Anterior cingulate cortex (tissue), 58 donors: ENCODE measurements at regions not wholly inside any gene's neighbourhood (a gene's known extent, or its start where the extent isn't known, plus 50 kb on each side); places are given as distances from the start of the nearest gene placed in this dataset.
"Not testable (repeated sequence)": the region's sequence is repeated elsewhere in the genome, so short reads cannot be mapped to it uniquely, and the experiment has no call there.

ENCODE experiments used
- DNase-seq, 58 donors: peaks; one replicate each; lab custom pipeline; 2025; lab: John Stamatoyannopoulos, UW

DNA sequence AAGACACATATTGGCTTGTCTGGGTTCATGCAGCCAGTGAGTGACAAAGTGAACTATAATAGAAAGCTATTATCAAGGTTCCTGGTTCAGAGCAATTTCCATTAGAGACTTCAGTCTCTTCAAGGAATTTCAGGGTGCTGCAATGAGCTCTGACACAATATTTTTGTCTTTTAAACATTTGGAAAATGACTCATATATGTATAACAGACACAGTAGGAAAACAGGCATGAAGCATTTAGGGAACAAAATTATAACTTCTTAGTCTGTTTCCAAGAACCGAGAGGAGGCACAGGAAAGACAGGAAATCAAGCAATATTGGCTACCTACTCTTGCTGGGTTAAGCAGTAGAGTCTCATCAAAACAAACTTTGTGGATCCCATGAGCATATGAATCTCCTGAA, 170.4 kb downstream of the PTPRC start:
- DNase-seq = no peak

DNA sequence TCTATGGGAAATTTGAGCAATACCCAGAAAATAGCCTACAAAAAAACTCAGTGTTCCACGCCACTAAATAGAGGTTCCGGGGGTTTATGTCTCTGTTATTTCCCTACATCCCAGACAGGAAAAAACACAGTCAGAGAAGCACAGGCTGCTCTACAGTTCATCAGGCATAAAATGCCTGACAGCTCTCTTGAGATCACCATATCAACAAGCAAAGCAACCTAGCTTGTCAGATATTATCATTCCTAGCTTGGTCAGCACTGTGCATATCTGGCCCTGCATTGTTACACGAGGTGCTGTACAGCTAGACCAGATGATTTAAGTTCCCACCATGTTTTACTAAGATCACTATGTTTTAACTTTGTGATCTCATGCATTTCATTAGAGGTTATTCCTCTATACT, 172.6 kb downstream of the PTPRC start:
- no peak for DNase-seq

DNA sequence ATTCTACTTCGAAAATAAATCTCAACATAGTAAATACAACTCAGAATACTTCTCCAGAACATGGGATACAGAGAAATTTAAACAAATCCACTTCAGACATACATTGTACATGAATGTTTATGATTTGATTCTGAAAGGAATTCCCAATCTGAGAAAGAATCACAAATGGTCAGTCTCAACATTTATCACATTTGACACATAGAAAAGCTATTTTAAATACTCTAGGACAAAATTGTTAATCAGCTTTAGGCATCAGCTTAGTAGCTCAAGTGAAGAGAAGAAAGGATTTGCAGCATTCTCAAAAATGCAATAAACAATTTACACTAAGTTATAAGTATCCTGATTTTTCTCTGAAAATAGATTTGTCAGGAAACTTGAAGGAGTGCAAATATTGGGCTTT, 184.8 kb downstream of the PTPRC start:
- DNase-seq = no peak

DNA sequence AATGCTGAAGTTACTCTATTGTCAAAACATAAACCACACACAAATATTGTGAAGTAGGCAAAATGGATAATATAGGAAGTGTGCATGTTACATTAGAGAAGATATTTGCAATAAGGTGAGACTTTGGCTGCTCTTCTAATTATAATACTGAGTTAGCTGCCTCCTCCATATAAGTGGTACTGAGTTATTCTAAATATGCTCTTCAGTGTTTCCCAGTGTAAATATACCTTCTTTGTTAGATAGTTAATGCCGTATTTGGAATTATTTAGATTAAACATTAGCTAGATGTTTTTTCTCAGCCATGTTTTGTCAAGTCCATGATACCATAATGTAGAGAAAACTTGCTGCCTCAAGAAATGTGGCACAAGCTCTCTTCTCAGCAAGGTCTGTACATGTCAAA, 186.4 kb downstream of the PTPRC start:
- no peak for DNase-seq

DNA sequence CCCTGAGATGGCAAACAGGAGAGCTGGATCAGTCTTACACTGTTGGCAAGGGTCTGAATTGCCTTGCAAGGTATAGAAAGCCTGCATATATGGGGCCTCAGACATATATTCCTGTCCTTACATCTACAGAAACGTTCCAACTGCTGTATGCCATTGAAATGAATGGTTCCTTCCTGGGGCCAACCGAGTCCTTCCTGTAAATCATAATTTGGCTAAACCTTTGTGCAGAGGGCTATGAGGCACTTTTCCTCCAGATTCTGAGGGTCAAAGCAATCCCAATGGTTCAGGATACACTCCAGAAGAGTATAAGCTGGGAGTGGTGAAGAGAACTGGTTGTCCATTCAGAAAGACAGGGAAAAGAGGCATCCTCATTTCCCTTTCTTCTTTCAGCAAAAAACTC, 190.5 kb downstream of the PTPRC start:
- no peak for DNase-seq

DNA sequence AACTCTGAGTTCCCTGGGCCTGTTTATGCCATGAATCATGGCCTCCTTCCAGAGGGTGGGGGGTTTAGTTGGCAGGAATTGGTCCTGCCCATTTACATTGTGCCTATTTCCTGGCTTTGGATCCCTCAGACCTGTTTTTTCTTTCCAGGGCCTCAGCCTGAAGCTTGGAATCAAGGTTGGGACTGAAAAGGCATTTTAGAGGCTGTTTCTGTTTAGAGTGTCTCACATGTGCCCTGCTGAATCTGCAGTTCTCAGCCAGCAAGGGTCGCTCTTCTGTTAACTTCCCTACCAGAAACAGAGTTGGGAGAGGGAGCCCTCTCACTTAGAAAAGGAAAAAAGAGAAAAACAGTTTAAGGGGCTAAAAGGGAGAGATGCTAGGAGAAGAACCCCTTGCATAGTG, 191.1 kb downstream of the PTPRC start:
- peak in 2 of 58 donors; percentile 1 to 6 for DNase-seq

DNA sequence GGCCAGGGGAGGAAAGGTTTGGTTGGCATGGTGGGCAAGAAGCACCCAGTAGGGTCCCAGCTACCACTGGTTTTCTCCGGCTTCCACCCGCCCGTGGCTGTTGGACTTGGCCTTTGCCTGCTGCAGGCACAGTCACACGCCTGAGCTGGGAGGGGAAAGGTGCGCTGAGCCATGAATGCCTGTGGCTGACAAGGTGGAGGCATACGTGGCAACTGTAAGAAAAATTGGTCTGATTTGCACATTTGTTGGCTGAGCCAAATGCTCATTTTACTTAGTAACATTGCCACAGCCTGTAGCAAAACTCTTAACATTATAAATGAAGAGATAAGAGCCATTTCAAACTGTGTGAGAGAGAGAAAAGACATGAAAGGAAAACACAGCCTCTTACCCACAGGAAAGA, 191.6 kb downstream of the PTPRC start:
- no peak for DNase-seq

DNA sequence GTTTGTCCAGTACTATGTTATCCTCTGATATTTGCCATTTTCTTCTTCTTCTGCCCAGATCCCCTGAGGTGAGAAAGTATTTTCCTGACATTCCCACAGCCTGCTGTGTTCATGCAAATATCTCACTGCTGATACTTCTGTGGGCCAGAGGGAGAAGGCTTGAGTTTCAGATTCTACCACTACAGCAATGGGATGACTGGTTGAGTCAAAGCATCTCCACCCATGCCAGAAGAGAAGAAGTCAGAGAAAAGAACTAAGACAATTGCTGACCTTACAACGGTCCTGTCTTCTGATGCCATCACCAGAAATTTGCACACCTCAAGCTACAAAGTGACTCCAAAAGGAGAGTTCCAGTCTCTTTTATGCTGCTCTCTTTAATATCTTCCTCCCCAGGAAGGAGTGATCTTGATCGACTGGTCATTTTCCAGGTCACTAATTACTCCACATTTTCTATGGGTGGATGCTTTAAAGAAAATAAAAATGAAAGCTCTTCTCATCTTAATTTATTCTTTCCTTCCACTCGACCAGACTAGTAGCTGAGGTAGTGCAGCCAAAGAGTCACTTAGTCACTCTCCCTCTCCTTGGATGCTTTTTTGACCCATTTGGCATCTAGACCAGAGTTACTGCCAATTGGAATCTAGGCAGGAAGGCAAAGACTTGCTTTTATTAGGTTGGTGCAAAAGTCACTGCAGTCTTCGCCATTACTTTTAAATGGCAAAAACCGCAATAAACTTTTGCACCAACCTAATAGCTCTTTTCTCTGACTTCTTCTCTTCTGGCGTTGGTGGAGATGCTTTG, 195.1 kb downstream of the PTPRC start:
- no peak for DNase-seq

DNA sequence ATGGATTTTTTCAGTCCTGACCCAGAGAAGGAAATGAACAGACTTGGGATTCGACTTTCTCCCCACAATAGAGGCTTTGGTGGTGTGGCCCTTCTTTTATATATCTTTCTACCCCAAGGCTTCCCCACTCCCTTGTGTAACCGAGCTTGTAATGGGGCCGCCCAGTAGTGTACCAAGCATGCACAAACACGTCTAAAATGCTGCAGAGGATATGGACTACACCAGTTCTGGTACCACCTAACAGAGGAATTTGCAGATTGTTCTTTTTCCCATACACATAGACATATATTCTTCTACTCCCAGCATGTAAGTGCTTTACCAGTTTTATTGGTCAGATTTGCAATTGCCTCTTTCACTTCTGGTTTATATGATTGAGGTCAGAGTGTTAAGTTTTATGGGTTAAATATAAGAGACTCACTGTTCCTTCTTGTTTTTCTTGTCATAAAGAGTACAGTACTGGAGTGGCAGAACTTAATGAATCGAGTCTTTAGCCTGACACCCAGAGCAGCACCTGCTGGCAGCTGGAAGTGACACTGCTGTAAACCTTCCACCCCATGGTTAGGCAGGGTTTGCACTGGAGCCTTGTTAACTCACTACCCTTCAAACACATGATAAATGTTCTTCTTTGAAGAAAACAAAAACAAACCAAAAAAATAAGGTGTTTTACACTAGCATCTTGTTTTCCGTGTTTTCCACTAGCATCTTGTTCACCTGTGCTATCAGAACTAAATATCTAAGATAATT, 198.6 kb downstream of the PTPRC start:
- no peak for DNase-seq

DNA sequence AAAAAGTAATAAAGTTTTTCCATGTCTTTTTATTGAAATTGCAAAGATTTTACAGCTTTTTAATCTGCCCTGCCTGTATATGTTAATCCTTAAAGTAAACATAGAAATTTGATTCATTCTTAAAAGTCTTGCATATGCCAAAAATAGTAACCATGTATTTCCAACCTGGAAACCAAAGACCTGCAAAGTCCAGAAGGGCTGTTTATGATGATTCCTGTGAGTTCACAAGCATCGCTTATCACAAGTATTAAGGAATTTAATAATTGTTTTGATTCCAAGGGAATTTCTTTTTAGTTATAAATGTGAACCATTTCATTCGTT, 199.1 kb downstream of the PTPRC start:
- DNase-seq = no peak

DNA sequence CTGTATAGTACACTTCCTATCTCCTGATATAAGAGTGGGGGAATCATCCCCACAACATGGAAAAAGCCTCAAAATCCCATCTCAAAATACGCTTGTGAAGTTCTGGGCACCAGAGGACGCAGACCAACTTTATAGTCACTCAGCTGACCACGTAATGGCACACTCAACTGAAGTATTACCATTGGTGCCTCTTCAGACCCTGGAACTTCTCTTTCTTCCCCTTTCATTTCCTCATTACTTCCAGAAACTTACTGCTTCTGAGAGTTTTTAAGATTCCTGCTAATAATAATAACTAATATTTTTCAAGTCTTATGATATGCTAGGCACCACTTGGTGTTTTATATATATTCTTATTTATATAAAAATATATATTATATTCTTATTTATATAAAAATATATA, 202.6 kb downstream of the PTPRC start:
- no peak for DNase-seq

DNA sequence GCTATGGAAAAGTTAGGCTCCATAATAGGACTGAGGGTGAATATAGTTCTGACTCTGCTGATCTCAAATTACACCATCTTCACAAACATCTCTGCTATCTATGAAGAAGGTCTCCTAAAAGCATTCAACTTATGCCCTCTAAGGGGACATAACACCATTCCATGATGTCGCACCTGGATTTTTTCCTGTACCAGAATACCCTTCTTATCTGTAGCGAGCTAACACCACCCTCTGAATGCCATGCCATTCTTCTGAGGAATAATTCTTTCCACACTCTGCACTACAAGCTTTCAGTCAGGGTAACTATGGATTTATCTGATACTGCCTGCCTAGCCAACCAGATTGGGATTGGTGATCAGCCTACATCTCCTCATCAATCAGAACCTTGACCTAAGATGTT, 203.8 kb downstream of the PTPRC start:
- DNase-seq = no peak

DNA sequence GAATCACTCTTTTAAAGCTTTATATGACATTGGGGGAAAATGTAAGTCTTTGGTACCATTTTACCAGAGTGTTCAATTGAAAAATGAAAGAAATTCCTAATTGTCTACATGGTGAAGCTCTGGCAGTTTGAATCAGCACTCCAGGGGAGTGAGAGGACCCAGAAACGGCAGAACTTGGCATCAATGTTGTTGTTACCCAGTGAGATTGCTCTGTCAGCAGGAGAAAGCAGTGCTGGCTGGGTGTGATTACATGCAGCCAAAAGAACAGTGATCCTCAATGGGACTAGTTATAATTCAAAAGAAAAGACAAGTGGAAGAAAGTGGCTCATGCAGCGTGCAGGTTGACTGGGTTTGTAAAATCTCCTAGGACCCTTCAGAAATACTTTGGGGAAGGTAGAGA, 206.4 kb downstream of the PTPRC start:
- peak in 2 of 58 donors; percentile 2 to 7 for DNase-seq

DNA sequence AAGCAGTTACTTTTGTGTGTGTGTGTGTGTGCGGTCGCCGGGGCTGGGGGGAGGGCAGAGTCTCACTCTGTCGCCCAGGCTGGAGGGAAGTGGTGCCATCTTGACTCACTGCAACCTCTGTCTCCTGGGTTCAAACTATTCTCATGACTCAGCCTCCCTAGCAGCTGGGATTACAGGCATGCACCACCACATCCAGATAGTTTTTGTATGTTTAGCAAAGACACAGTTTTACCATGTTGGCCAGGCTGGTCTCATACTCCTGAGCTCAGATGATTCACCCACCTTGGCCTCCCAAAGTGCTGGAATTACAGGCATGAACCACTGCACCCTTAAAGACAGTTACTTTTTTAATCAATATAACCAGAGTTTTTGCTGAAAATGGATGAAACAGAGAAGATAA, 207.0 kb downstream of the PTPRC start:
- no peak for DNase-seq

DNA sequence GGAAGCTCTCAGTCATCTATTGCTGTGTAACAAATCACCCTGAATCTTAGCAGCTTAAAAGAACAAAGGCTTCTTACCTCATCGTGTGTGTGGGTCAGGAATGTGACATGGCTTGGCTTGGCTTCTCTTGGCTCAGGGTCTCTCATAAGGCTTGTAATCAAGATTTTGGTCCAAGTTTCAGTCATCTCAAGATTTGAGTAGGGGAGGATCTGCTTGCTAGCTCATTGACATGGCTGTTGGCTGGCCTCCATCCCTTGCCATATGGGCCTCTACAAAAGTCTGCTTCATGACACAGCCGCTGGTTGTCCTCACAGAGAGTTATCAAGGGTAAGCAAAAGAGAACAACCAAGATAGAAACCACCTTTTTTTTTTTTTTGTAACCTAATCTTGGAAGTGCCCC, 207.7 kb downstream of the PTPRC start:
- peak in 4 of 58 donors; percentile 4 to 43 (median 10) for DNase-seq

DNA sequence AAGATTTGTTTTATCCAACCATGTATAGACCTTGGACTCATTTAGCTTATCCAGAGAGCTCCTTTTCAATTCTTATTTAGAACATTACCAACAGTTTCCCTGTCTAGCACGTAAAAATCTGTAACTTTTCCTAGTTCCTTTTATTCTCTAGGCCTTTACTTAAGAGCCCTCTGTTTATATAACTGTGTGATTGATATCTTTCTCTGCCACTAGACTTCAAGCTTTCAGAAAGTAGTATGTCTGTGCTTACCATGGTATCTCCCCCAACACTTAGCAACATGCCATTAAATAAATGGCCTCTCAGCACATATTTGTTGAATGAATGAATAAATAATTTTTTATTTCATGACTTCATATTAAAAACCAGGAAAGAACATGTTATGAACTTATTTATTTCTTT, 209.4 kb downstream of the PTPRC start:
- DNase-seq = no peak

DNA sequence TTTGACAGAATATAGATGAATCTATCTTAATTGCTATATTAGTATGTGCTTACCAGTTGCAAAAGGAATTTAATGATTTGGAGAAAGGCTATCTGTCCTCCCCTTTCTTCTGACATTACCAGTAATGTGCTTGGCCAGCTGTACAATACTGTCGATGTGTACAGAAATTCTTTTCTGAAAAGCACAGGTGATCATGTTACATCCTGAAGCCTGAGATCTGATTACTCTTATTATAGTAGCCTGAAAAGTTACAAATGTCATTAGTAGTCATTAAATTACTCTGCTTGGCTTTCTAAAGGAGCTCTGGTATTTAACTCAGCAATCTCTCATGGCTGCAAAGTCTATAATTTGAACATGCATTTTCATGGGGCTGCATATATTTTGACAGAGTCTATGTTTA, 209.8 kb downstream of the PTPRC start:
- DNase-seq = no peak

DNA sequence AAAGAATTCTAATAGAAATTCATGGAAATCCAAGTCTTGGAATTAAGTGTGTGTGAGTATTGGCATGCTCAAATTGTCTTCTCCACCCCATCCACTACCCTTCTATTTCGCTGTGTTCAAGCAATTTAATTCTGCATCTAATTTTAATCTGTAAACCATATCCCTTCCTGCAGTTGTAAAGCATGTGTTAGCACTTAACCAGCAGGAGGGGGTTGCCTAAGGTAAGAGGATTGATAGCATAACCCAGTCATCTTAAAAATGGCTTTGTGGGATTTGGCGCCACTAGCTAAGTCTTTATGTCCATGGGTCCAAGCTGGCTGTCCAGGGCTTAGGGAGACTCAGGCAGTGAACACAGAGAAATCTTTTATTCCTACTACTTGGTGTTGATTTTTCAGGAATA, 210.3 kb downstream of the PTPRC start:
- no peak for DNase-seq

DNA sequence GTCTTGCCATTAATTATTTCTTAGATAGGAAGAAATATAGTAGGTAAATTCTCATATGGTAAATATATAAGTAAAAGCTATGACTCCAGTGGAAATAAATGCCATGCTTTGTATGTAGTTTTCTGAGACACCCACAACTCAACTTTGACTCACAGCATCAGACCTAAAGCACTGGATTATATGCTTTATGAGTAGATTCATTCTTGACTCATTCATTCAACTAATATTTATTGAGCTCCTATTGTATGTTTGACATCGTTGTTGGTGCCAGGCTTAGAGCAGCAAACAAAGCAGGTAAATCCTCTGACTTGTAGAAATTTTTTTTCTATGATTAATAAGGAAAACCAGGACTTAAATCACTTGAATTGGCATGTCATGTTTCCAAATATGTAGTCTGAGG, 211.4 kb downstream of the PTPRC start:
- no peak for DNase-seq

DNA sequence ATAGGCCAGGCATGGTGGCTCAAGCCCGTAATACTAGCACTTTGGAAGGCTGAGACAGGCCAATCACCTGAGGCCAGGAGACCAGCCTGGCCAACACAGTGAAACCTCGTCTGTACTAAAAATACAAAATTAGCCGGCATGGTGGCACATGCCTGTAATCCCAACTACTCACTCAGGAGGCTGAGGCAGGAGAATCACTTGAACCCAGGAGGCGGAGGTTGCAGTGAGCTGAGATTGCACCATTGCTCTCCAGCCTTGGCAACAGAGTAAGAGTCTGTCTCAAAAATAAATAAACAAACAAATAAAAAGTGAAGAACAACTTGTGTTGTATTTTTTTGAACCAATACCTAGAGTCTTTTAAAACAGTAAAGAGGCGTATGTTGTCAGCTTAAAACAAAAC, 212.1 kb downstream of the PTPRC start:
- not testable (repeated sequence) for DNase-seq

DNA sequence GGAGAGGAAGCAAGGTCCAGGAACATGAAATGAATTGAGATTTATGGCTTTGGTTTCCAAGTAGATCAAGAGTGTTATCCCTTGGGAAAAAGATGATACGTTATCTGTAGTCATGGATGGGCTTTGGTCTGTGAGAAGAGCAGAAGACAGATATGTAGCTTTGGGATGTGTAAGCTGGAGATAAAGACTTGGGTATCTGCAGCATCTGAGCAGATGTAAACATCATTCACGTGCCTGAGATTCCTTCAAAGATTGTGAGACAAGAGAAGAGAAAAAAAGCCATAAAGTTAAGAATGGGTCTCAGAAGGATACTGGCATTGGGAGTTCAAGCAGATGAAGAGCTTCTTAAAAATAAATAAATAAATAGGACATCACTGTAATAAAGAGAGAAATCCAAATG, 217.8 kb downstream of the PTPRC start:
- no peak for DNase-seq

DNA sequence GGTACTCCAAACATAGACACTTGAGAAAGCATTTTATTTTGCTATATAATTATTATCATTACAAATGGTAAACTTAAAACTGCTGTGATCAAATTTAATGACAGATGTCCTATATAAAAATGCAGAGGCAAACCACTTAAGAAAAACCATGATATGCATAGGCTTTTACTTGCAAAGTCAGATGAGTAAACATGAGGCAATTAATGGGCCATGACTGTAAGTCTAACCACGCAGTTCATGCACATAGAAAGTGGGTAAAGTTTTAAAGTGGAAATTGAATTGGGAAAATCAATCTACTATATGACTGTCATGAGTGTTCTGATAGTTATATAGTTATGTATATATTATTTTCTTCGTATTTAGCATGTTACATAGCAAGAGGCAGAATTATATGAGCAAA, 219.2 kb downstream of the PTPRC start:
- DNase-seq = no peak
